Endothelial cell (in vitro differentiated cells): ENCODE measurements at regions not wholly inside any gene's neighbourhood (a gene's known extent, or its start where the extent isn't known, plus 50 kb on each side); places are given as distances from the start of the nearest gene placed in this dataset.

Source experiments
- DNase-seq: peaks from one replicate; pipeline ENCODE4 v3.0.0; 2021; ENCODE audit warnings: low spot score
- H3K27ac Mint-ChIP-seq: one replicate; pipeline ENCODE4 v1.8.0; 2021; ENCODE audit warnings: mixed read lengths, inconsistent platforms; ENCODE audit not compliant: unreplicated experiment
- H3K27me3 Mint-ChIP-seq: one replicate; pipeline ENCODE4 v1.8.0; 2021; ENCODE audit warnings: mild to moderate bottlenecking, moderate library complexity, mixed read lengths, inconsistent platforms; ENCODE audit not compliant: unreplicated experiment
- H3K36me3 Mint-ChIP-seq: one replicate; pipeline ENCODE4 v1.8.0; 2021; ENCODE audit warnings: mild to moderate bottlenecking, low read depth, mixed read lengths, inconsistent platforms; ENCODE audit not compliant: unreplicated experiment
- H3K4me1 Mint-ChIP-seq: one replicate; pipeline ENCODE4 v1.8.0; 2021; ENCODE audit warnings: mild to moderate bottlenecking, mixed read lengths, inconsistent platforms; ENCODE audit not compliant: unreplicated experiment
- H3K4me3 Mint-ChIP-seq: one replicate; pipeline ENCODE4 v1.8.0; 2021; ENCODE audit warnings: mild to moderate bottlenecking, mixed read lengths, inconsistent platforms; ENCODE audit not compliant: unreplicated experiment
- H3K9me3 Mint-ChIP-seq: one replicate; pipeline ENCODE4 v1.8.0; 2021; ENCODE audit warnings: mixed read lengths, inconsistent platforms; ENCODE audit not compliant: unreplicated experiment
- TF ChIP-seq, protein P1 (sequence below): fragments of 200-600 bp; sonication (generic); IDR thresholded peaks from one replicate; pipeline ENCODE4 v1.5.0; 2021; ENCODE audit warnings: antibody characterized with exemption; ENCODE audit not compliant: unreplicated experiment

DNA sequence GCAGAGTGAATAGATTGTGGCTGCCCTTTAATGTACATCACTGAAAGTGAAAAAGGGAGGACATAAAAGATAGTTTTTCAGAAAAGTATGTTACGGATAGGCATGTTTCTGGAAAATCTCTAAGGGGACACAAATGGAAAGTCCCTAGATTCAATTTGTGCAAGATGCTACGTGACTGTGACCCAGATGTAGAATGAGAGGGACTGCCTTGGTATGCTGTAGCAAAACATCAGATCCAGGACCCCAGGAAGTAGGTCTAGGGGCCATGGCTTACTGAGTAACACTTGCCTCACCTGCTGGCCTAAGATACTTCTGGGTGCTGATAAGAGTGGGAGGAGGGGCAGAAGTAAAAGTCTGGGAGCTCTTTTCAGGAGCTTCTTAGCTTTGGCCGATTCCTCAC lies 191.2 kb upstream of the PHYHIPL start:
- H3K27me3 Mint-ChIP-seq: no peaks in the 10 kb centered on the region
- no peak overlapping the region for H3K27ac Mint-ChIP-seq
- H3K4me3 Mint-ChIP-seq: no peak overlapping the region
- TF ChIP-seq, protein P1, sequence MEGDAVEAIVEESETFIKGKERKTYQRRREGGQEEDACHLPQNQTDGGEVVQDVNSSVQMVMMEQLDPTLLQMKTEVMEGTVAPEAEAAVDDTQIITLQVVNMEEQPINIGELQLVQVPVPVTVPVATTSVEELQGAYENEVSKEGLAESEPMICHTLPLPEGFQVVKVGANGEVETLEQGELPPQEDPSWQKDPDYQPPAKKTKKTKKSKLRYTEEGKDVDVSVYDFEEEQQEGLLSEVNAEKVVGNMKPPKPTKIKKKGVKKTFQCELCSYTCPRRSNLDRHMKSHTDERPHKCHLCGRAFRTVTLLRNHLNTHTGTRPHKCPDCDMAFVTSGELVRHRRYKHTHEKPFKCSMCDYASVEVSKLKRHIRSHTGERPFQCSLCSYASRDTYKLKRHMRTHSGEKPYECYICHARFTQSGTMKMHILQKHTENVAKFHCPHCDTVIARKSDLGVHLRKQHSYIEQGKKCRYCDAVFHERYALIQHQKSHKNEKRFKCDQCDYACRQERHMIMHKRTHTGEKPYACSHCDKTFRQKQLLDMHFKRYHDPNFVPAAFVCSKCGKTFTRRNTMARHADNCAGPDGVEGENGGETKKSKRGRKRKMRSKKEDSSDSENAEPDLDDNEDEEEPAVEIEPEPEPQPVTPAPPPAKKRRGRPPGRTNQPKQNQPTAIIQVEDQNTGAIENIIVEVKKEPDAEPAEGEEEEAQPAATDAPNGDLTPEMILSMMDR: no peak
- no peaks in the 10 kb centered on the region for H3K9me3 Mint-ChIP-seq
- H3K36me3 Mint-ChIP-seq: no peaks in the 10 kb centered on the region
- peaks cover 7% of the 10 kb centered on the region for H3K4me1 Mint-ChIP-seq
- no peak for DNase-seq

DNA sequence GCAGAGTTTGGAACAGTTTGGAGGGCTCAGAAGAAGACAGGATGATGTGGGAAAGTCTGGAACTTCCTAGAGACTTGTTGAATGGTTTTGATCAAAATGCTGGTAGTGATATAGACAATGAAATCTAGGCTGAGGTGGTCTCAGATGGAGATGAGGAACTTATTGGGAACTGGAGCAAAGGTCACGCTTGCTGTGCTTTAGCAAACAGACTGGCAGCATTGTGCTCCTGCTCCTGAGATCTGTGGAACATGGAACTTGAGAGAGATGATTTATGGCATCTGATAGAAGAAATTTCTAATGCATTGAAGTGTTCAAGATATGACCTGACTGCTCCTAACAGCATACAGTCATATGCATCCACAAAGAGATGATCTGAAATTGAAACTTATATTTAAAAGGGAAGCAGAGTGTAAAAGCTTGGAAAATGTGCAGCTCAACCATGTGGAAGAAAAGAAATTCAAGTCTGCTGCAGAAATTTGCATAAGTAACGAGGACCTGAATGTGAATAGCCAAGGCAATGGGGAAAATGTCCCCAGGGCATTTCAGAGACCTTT lies 186.9 kb upstream of the PHYHIPL start:
- Mint-ChIP-seq H3K9me3 (no peaks in the 10 kb centered on the region), H3K36me3 (no peaks in the 10 kb centered on the region), H3K4me3 (no peak overlapping the region), H3K27me3 (no peaks in the 10 kb centered on the region), H3K27ac (no peak overlapping the region), H3K4me1 (no peaks in the 10 kb centered on the region)
- no peak for DNase-seq
- TF ChIP-seq, protein P1: no peak

DNA sequence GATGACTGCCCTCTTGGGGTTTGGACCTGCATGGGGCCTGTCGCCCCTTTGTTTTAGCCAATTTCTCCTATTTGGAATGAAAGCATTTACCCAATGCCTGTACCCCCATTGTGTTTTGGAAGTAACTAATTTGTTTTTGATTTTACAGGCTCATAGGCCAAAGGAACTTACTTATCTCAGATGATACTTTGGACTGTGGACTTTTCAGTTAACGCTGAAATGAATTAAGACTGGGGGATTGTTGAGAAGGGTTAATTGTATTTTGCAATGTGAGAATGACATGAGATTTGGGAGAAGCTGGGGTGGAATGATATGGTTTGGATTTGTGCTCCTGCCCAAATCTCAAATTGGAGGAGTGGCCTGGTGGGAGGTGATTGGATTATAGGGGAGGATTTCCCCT lies 185.8 kb upstream of the PHYHIPL start:
- H3K9me3 Mint-ChIP-seq: no peaks in the 10 kb centered on the region
- H3K27ac Mint-ChIP-seq: no peak overlapping the region
- no peaks in the 10 kb centered on the region for H3K4me1 Mint-ChIP-seq
- H3K4me3 Mint-ChIP-seq: no peak overlapping the region
- DNase-seq: no peak
- TF ChIP-seq, protein P1: no peak
- H3K36me3 Mint-ChIP-seq: no peaks in the 10 kb centered on the region
- H3K27me3 Mint-ChIP-seq: no peaks in the 10 kb centered on the region

DNA sequence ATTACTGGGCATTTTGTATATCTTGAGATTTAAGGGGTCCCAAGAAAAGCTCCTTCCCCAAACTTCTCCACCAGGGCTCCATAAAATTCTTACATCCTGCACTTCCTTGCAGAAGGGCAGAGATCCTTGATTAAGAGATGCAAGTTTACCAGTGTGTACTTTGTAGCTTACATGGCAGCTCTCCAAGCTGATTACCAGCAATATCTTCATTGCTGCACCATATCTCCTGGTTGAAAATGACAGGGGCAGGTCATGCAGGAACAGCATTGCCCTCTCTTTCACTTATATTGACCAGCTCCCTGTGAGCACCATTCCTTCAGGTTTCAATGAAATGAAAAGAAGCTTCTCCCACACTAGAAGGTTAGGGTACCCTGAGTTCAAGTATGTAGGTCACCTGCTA lies 184.6 kb upstream of the PHYHIPL start:
- H3K4me1 Mint-ChIP-seq: no peaks in the 10 kb centered on the region
- H3K9me3 Mint-ChIP-seq: no peaks in the 10 kb centered on the region
- no peak overlapping the region for H3K27ac Mint-ChIP-seq
- no peaks in the 10 kb centered on the region for H3K36me3 Mint-ChIP-seq
- TF ChIP-seq, protein P1: no peak
- H3K27me3 Mint-ChIP-seq: no peaks in the 10 kb centered on the region
- DNase-seq: no peak
- no peak overlapping the region for H3K4me3 Mint-ChIP-seq

DNA sequence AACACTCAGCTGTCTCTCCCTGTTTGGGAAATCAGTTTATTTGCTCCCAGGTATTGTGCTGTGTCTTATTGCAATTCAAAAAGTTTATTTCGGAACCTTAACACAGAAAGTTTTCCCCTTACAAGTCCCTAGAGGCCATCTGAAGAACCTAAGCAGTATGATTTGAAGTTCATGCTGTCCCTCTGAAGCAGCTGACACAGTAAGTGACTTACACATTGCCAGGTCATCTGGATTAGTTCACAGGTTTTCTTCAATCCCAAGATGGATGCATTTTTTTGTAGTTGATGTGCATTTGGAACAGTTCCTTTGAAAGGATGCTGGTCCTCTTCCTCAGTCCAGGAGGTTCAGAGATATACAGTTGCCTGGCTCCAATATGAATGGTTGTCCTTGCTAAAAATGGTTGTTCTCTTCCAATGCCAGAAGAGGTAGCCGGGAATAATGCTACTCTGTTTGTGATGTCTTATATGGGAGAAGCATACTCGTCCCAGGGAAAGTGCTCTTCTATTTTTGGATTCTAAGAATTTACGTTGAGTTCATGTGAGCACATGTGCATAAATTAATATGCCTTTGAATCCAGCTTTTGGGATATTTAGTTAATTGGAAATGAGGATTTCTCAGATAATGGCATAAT lies 183.5 kb upstream of the PHYHIPL start:
- Mint-ChIP-seq H3K27ac (no peak overlapping the region), H3K36me3 (no peaks in the 10 kb centered on the region), H3K9me3 (no peaks in the 10 kb centered on the region), H3K4me1 (no peaks in the 10 kb centered on the region), H3K27me3 (no peaks in the 10 kb centered on the region), H3K4me3 (no peak overlapping the region)
- TF ChIP-seq, protein P1: no peak
- DNase-seq: no peak
